PFSK-1 (cell line): ENCODE measurements at regions not wholly inside any gene's neighbourhood (a gene's known extent, or its start where the extent isn't known, plus 50 kb on each side); places are given as distances from the start of the nearest gene placed in this dataset.

Experiments used
- FOXP2 ChIP-seq: optimal IDR thresholded peaks from 2 replicates; pipeline ENCODE3; 2011; ENCODE audit warnings: borderline replicate concordance, control low read depth, inconsistent platforms; ENCODE audit not compliant: insufficient read depth; ENCODE audit errors: extremely low read length, extremely low read depth
- POLR2AphosphoS5 ChIP-seq: IDR thresholded peaks from 2 replicates; pipeline ENCODE4 v1.6.1; 2012; ENCODE audit warnings: low read depth, mild to moderate bottlenecking, control low read depth, low read length, moderate library complexity
- REST ChIP-seq, 2 experiments: IDR thresholded peaks; 2 replicates each; pipeline versions ENCODE4 v1.6.1 to v1.8.0; 2011 to 2012; ENCODE audit warnings: low read depth in 2 of 2, low read length in 2 of 2, control low read depth in 1 of 2, inconsistent platforms in 1 of 2, mild to moderate bottlenecking in 1 of 2, moderate library complexity in 1 of 2; ENCODE audit not compliant: insufficient read depth in 1 of 2
- SIN3A ChIP-seq: IDR thresholded peaks from 2 replicates; pipeline ENCODE4 v1.6.1; 2012; ENCODE audit warnings: mild to moderate bottlenecking, low read length, moderate library complexity, borderline replicate concordance; ENCODE audit not compliant: insufficient read depth
- TAF1 ChIP-seq: IDR thresholded peaks from 2 replicates; pipeline ENCODE4 v1.6.1; 2012; ENCODE audit warnings: low read length, control low read depth, borderline replicate concordance; ENCODE audit not compliant: insufficient read depth

GRCh38 chr3:181886676-181887075, 175.0 kb downstream of the SOX2 start:
- TF ChIP-seq SIN3A (no peak), TAF1 (no peak), POLR2AphosphoS5 (no peak), REST (IDR thresholded peaks at IDR 0.05; ENCODE audit: insufficient read depth in 1 of 2, low read depth in 2 of 2, low read length in 2 of 2) (no peak), FOXP2 (no peak)

DNA sequence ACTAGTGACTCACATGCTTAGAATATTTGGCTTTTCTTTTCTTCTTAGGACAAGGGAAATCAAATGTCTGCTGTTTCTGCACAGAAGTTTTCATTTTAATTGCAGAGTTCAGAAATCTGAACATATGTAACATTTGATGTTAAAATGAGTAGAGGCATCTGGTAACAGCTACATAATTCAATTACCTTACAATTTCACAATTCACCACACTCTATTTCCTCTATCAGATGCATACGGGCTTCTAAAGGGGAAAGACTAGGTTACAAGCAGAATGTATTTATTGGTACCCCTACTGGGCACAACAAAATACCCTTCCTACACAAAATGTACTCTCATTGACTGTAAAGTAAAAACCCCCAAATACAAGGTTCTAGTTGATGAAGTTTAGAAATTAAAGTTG, 176.0 kb downstream of the SOX2 start:
- TF ChIP-seq SIN3A, result no peak
- TF ChIP-seq REST (IDR thresholded peaks at IDR 0.05; ENCODE audit: insufficient read depth in 1 of 2, low read depth in 2 of 2, low read length in 2 of 2), result no peak
- no peak for TF ChIP-seq FOXP2
- no peak for TF ChIP-seq TAF1
- no peak for TF ChIP-seq POLR2AphosphoS5

DNA sequence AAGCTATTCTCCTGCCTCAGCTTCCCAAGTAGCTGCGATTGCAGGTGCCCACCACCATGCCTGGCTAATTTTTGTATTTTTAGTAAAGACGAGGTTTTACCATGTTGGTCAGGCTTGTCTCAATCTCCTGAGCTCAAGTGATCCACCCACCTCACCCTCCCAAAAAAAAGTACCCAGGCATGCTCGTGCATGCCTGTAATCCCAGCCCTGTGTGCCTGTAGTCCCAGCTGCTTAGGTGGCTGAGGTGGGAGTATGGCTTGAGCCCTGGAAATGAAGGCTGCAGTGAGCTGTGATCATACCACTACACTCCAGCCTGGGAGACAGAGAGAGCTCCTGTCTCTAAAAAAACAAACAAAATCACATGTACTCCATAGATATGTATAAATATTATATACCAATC, 176.5 kb downstream of the SOX2 start:
- TF ChIP-seq FOXP2 (no peak), SIN3A (no peak), POLR2AphosphoS5 (no peak), TAF1 (no peak), REST (IDR thresholded peaks at IDR 0.05; ENCODE audit: insufficient read depth in 1 of 2, low read depth in 2 of 2, low read length in 2 of 2) (no peak)

GRCh38 chr3:181892848-181893247, 181.1 kb downstream of the SOX2 start:
- TF ChIP-seq TAF1, result no peak
- TF ChIP-seq REST (IDR thresholded peaks at IDR 0.05; ENCODE audit: insufficient read depth in 1 of 2, low read depth in 2 of 2, low read length in 2 of 2), result no peak
- no peak for TF ChIP-seq FOXP2
- TF ChIP-seq SIN3A, result no peak

DNA sequence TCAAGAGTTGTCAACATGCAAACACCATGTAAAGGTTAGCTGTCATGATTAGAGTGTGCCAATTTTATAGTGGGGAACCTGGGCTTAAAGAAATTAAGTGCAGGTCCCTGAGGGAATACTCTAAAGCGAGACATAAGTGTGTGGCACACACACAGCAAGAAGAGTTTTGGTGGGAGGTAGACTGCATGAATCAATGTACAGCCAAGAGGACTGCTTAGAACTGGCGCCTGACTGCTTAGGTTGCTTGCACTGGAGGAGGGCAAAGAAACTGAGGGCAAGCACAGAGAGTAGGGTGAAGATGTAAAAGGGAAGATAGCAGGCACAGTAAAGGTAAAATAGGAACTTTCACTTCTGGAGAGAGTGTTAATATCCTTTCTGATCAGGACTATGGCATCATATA, 184.9 kb downstream of the SOX2 start:
- no peak for TF ChIP-seq FOXP2
- no peak for TF ChIP-seq REST (IDR thresholded peaks at IDR 0.05; ENCODE audit: insufficient read depth in 1 of 2, low read depth in 2 of 2, low read length in 2 of 2)
- TF ChIP-seq POLR2AphosphoS5, result no peak
- TF ChIP-seq TAF1, result no peak
- no peak for TF ChIP-seq SIN3A
